ENCODE measurements at regions not wholly inside any gene's neighbourhood (a gene's known extent, or its start where the extent isn't known, plus 50 kb on each side); places are given as distances from the start of the nearest gene placed in this dataset.
"Not testable (repeated sequence)": the region's sequence is repeated elsewhere in the genome, so short reads cannot be mapped to it uniquely, and the experiment has no call there.

DNA sequence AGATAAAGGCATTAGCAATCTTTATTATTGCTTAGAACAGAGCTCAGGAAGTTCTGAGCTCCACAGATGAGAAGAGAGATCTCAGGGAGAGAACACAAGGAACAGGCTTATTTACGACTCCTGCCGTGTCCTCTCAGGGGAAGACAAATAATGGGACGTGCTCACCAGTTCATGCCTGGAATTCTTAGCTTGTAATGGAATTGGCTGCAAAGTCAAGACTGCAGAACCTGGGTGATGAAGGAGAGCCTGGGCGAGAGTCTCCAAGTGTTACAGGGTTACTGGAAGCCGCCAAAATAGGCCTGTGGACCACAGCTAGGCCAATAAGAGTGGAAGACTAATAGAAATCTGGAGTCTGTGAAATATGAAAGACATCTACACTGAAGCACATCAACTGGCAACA lies 174.5 kb upstream of the ADAMTSL1 start:
- DNase-seq: peak; percentile 37

- DNase-seq: not testable (repeated sequence)
Measured at GRCh38 chr9:18305167-18305806, 168.7 kb upstream of the ADAMTSL1 start.

- peak; percentile 24 for DNase-seq
Measured at GRCh38 chr9:18314316-18314715, 159.6 kb upstream of the ADAMTSL1 start.

- DNase-seq: no peak
Measured at GRCh38 chr9:18317896-18318295, 156.1 kb upstream of the ADAMTSL1 start.

- DNase-seq: peak; percentile 37
Measured at GRCh38 chr9:18319918-18320445, 154.0 kb upstream of the ADAMTSL1 start.

GRCh38 chr9:18324928-18325745 lies 148.8 kb upstream of the ADAMTSL1 start:
- DNase-seq: no peak

- DNase-seq: not testable (repeated sequence)
Measured at GRCh38 chr9:18325746-18326011, 148.3 kb upstream of the ADAMTSL1 start.

- DNase-seq: no peak
Measured at GRCh38 chr9:18327121-18327520, 146.8 kb upstream of the ADAMTSL1 start.

- no peak for DNase-seq
Measured at GRCh38 chr9:18330401-18331309, 143.3 kb upstream of the ADAMTSL1 start.

DNA sequence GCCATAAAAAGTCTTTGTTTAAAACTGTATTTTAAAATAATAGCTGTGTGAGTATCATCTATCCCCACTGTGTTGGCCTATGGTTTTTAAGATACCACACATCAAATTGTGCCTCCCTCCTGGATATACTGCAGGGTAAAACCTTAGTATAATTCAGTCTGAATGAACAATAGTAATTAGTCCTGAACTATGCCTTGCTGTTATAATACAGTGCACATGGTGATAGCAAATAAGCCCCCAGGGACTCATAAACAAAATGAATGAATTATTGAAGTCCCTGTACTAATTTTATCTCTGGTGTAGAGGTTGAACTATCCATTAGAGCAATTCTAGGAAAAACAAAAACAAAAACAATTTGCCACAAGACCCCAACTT lies 142.7 kb upstream of the ADAMTSL1 start:
- no peak for DNase-seq

DNA sequence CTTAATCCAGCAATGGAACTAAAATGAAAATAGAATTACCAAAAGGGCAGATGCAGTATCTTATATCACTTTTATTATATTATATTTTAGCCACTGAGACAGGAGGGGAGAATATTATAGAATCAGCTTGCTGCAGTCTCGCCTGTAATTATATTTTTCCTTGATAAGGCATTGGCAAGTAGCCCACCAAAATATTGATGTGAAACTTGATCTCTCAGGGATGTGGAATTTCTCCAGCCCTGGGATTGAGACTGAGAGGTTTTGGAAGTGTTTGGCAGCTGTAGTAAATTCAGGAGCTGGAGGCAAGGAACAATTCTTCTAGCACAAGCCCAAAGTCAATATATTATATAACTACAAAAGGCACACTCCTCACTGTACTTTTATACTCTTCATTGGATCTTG lies 142.1 kb upstream of the ADAMTSL1 start:
- DNase-seq: peak; percentile 71

DNA sequence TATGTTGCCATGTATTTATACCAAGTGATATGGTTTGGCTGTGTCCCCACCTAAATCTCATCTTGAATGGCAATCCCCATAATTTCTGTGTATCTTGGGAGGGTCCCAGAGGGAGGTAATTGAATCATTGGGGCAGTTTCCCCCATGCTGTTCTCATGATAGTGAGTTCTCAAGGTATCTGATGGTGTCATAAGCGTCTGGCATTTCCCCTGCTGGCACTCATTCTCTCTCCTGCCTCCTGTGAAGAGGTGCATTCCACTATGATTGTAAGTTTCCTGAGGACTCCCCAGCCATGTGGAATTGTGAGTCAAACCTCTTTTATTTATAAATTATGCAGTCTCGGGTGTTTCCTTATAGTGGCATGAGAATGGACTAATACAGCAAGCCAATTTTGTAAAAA lies 140.8 kb upstream of the ADAMTSL1 start:
- peak; percentile 65 for DNase-seq

- no peak for DNase-seq
Measured at GRCh38 chr9:18335825-18336224, 138.1 kb upstream of the ADAMTSL1 start.

- DNase-seq: peak; percentile 82
Measured at GRCh38 chr9:18338042-18338441, 135.9 kb upstream of the ADAMTSL1 start.

- peak; percentile 73 for DNase-seq
Measured at GRCh38 chr9:18343784-18344183, 130.2 kb upstream of the ADAMTSL1 start.

GRCh38 chr9:18346745-18347144 lies 127.2 kb upstream of the ADAMTSL1 start:
- no peak for DNase-seq

GRCh38 chr9:18347386-18348082 lies 126.4 kb upstream of the ADAMTSL1 start:
- peak; percentile 88 for DNase-seq

DNA sequence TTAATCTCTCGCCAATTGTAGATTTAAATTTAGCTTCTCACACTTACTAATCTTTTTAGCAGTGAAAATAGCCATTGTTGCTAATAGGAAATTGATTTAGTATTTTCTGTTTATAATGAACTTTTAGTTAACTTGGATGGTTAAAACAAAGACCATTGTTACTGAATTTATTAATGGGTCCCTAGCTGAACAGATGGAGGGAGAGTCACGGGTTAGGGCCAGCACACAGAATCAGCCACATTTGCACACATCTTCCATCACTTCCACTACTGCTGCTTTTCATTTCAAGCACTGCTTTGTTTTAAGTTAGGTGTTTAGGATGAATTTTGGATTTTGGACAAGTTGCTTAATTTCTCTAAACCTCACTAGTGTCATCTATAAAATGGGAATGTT lies 125.9 kb upstream of the ADAMTSL1 start:
- DNase-seq: no peak

DNA sequence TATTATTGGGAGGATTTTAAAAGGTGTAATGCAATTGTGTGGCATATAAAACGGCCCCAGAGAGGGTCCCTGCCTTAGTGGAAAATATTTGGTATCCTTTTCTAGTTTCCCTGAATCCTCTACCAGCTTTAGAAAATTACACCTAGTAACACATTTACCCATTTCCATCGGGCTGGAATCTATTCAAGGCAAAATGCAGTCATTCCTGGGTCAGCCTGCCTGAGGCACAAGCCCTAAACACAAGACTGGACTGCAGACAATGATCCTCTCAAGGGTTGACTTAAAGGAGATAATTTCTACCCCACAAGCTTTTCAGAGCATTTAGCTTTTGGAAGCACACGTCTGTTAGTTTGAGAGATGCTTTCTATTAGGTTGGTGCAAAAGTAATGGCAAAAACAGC lies 124.4 kb upstream of the ADAMTSL1 start:
- no peak for DNase-seq

DNA sequence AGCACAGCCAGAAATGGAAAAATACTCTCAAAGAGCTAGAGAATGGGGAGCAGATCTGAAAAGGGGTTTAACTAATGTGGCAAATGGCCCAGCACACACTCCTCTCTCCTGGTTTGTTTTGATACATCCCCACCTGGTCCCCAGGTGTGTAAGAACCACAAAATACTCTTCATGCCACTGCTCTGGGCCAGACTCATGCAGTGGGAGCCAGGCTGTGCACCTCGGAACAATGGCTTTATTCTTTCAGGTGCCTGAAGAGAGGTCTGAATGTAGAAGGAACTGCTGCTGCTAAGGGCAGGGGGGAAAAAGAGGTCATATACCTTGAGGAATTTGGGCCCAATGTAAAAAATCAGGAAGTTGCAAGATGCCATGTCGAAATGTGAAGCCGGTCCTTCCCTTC lies 123.9 kb upstream of the ADAMTSL1 start:
- no peak for DNase-seq

DNA sequence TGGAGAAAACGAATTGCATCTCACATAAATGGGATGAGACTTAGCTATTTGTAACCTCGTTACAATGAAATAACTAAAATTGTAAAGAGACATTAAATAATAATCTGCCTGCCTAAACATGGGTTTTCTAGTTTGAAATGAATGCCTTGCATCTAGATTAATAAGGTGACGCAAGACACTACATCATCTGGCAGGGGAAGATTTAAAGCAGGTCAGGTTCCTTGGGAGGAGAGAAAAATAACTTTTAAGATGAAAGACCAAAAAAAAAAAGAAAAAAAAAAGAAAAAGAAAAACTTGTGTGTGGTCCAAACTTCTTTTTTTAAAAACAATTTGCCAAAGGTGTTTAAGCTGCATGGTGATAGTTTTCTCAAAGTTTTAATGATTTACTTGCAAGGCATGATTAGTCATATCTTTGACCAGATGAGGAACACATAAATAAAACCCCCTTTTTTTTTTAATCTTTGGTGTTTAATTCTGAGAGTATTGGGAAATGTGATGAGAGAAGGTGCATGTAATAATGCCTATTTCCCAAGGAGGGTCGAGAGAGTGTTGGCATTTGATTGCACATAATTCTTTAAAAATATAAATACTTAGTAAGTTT lies 122.9 kb upstream of the ADAMTSL1 start:
- DNase-seq: peak; percentile 55

GRCh38 chr9:18352711-18353110 lies 121.2 kb upstream of the ADAMTSL1 start:
- DNase-seq: no peak
